ENCODE measurements at regions not wholly inside any gene's neighbourhood (a gene's known extent, or its start where the extent isn't known, plus 50 kb on each side); places are given as distances from the start of the nearest gene placed in this dataset.

- H3K27me3 ChIP-seq: no peaks in the 10 kb centered on the region
- H3K9me3 ChIP-seq: no peaks in the 10 kb centered on the region
- no peaks in the 10 kb centered on the region for H3K36me3 ChIP-seq
- H3K4me3 ChIP-seq: no peak overlapping the region
- no peak for DNase-seq (ENCODE audit: extremely low spot score)
- H3K27ac ChIP-seq (replicated peaks in 1 of 4): no peak overlapping the region
- no peak for TF ChIP-seq CTCF (IDR thresholded peaks at IDR 0.05)
- TF ChIP-seq EP300 (IDR thresholded peaks at IDR 0.05): no peak
- no peak for TF ChIP-seq POLR2A (IDR thresholded peaks at IDR 0.05; ENCODE audit: low read depth)
- TF ChIP-seq POLR2AphosphoS5 (IDR thresholded peaks at IDR 0.05): no peak
- intact Hi-C loops (cut with DNase I): no loop called here
- WGBS: 85% methylated on average over 2 of the region's 2 CpGs
- peaks cover 0 to 8% (median 5%) of the 10 kb centered on the region in 4 donors for H3K4me1 ChIP-seq
Observed at GRCh38 chr4:85151786-85152185, 185.3 kb upstream of the WDFY3 start.

GRCh38 chr4:85152480-85152879 is 186.0 kb upstream of the WDFY3 start:
- H3K4me3 ChIP-seq: no peak overlapping the region
- 92% methylated on average over 3 of the region's 3 CpGs for WGBS
- no peaks in the 10 kb centered on the region for H3K27me3 ChIP-seq
- no peaks in the 10 kb centered on the region for H3K36me3 ChIP-seq
- H3K9me3 ChIP-seq: no peaks in the 10 kb centered on the region
- TF ChIP-seq POLR2AphosphoS5 (IDR thresholded peaks at IDR 0.05) (no peak), EP300 (IDR thresholded peaks at IDR 0.05) (no peak), POLR2A (IDR thresholded peaks at IDR 0.05; ENCODE audit: low read depth) (no peak), CTCF (IDR thresholded peaks at IDR 0.05) (no peak)
- intact Hi-C loops (cut with DNase I): no loop called here
- peaks cover 0 to 5% (median 2%) of the 10 kb centered on the region in 4 donors for H3K4me1 ChIP-seq
- H3K27ac ChIP-seq (replicated peaks in 1 of 4): no peak overlapping the region
- no peak for DNase-seq (ENCODE audit: extremely low spot score)

- WGBS: 80% methylated on average over 1 of the region's 1 CpG
- Histone ChIP-seq H3K27ac (replicated peaks in 1 of 4) (no peak overlapping the region), H3K4me1 (no peaks in the 10 kb centered on the region), H3K36me3 (no peaks in the 10 kb centered on the region), H3K9me3 (no peaks in the 10 kb centered on the region), H3K4me3 (no peak overlapping the region), H3K27me3 (no peaks in the 10 kb centered on the region)
- no peak for DNase-seq (ENCODE audit: extremely low spot score)
- TF ChIP-seq POLR2A (IDR thresholded peaks at IDR 0.05; ENCODE audit: low read depth) (no peak), CTCF (IDR thresholded peaks at IDR 0.05) (no peak), POLR2AphosphoS5 (IDR thresholded peaks at IDR 0.05) (no peak), EP300 (IDR thresholded peaks at IDR 0.05) (no peak)
- intact Hi-C loops (cut with DNase I): no loop called here
Observed at GRCh38 chr4:85153221-85153620, 186.7 kb upstream of the WDFY3 start.

GRCh38 chr4:85154591-85154990 is 188.1 kb upstream of the WDFY3 start:
- Histone ChIP-seq H3K4me1 (no peaks in the 10 kb centered on the region), H3K36me3 (no peaks in the 10 kb centered on the region), H3K4me3 (no peak overlapping the region), H3K9me3 (no peaks in the 10 kb centered on the region), H3K27ac (replicated peaks in 1 of 4) (no peak overlapping the region), H3K27me3 (no peaks in the 10 kb centered on the region)
- intact Hi-C loops (cut with DNase I): no loop called here
- no peak for DNase-seq (ENCODE audit: extremely low spot score)
- TF ChIP-seq EP300 (IDR thresholded peaks at IDR 0.05) (no peak), POLR2AphosphoS5 (IDR thresholded peaks at IDR 0.05) (no peak), CTCF (IDR thresholded peaks at IDR 0.05) (no peak)
- WGBS: 77% methylated on average over 1 of the region's 1 CpG

- WGBS: 85% methylated on average over 1 of the region's 2 CpGs
- no peak for TF ChIP-seq POLR2AphosphoS5 (IDR thresholded peaks at IDR 0.05)
- TF ChIP-seq POLR2A (IDR thresholded peaks at IDR 0.05; ENCODE audit: low read depth): no peak
- TF ChIP-seq EP300 (IDR thresholded peaks at IDR 0.05): no peak
- no peak for TF ChIP-seq CTCF (IDR thresholded peaks at IDR 0.05)
- no peaks in the 10 kb centered on the region for H3K27me3 ChIP-seq
Observed at GRCh38 chr4:85165808-85166207, 199.3 kb upstream of the WDFY3 start.

More at GRCh38 chr4:85165808-85166207, 199.3 kb upstream of the WDFY3 start:
- no peak for DNase-seq (ENCODE audit: extremely low spot score)
- Histone ChIP-seq H3K9me3 (no peaks in the 10 kb centered on the region), H3K4me1 (no peaks in the 10 kb centered on the region), H3K27ac (replicated peaks in 1 of 4) (no peak overlapping the region), H3K4me3 (no peak overlapping the region), H3K36me3 (no peaks in the 10 kb centered on the region)
- intact Hi-C loops (cut with DNase I): no loop called here

All from esophagus muscularis mucosa (tissue), 4 donors.